Suppressor macrophage treated with lipopolysaccharide for 4 hours (primary cell): ENCODE measurements at regions not wholly inside any gene's neighbourhood (a gene's known extent, or its start where the extent isn't known, plus 50 kb on each side); places are given as distances from the start of the nearest gene placed in this dataset.
A peak's percentile ranks its signal among the peaks of the same experiment; 100 is the strongest.

Experiments
- DNase-seq: peaks from one replicate; pipeline ENCODE4 v3.0.0-alpha.2; 2020

DNA sequence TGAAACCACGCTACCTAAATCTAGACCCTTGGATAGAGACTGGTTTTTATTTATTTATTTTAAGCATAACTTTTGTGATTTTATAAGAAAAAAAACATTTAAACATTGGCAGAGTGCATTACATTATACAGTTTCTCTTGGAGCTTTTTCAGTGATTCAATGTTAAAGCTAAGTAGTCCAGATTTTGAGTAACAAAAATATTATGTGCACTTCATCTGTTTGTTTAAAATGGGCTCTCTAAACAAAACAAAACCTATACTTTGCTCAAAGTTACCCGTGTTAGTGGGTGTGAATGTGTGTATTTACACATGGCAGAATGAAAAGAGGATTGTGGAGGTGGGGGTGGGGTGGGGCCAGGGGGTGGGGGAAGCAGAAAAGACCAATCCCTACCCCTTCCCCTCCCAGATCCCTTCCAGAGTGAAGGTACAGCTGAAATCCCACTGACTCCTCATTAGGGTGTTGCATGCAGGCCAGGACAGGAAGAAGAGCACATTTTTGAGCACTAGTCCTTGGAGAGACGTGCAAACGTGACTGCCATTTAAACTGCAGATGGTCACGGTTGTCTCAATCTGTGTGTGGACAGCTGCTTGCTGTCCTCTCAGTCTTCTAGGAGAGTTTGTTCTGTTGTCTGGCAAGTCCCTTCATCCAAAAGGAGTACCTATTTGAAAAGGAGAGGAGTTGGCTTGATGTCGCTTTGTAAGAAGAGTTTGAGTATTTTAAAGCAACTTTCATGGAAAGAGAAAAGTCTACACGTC, 303.0 kb downstream of the ICOS start:
- DNase-seq = no peak

DNA sequence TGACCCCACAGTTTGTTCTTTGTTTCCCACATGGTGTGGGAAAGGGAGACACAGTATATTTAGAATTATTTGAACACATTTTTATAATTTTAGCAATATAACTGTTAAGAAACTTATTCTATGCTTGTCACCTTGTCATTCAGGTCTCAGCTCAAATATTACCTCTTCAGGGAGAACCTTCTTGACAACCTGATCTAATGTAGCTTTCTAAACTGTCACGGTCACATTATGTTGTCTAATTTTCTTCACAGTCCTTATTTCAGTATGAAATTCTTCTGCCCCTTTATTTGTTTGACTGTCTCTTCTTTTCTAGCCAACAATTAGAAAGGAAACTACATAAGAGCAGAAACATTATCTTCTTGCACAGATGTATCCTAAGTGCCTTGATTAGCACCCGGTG, 304.3 kb upstream of the PARD3B start:
- no peak for DNase-seq

DNA sequence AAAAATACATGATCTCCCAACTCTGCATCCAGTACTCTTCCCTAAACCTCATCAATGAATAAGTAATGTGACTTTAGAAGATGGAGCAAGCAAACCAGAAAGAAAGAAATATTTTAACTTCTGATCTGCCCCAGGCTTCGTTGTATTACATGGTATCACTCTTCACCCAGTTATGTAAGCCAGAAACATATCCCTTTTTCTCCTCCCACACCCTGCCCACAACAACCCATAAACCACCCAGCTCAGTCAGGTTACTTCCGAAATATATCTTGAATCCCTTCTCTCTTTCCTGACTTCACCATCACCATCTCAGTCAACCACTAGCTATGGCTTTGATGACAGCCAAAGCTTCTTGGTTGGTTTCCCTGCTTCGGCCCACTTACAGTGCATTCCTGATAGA, 295.8 kb upstream of the PARD3B start:
- no peak for DNase-seq

DNA sequence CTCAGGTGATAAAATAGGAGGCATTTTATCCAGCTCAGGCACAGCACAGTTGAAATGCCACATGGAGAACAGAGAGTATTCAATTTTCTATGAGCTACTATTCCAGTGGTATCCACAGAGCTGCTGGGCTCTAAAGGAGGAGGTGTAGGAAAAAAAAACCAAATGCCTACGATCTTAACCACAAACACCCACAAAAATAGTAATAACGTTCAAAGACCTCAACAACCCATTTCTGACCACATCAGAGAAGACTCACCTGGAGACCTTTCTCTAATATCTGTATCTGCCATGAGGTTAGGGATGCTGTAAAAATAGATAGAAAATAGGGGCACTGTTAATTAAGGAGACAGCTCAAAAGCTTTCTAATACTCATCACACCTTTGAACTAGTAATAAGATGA, 294.6 kb upstream of the PARD3B start:
- no peak for DNase-seq

DNA sequence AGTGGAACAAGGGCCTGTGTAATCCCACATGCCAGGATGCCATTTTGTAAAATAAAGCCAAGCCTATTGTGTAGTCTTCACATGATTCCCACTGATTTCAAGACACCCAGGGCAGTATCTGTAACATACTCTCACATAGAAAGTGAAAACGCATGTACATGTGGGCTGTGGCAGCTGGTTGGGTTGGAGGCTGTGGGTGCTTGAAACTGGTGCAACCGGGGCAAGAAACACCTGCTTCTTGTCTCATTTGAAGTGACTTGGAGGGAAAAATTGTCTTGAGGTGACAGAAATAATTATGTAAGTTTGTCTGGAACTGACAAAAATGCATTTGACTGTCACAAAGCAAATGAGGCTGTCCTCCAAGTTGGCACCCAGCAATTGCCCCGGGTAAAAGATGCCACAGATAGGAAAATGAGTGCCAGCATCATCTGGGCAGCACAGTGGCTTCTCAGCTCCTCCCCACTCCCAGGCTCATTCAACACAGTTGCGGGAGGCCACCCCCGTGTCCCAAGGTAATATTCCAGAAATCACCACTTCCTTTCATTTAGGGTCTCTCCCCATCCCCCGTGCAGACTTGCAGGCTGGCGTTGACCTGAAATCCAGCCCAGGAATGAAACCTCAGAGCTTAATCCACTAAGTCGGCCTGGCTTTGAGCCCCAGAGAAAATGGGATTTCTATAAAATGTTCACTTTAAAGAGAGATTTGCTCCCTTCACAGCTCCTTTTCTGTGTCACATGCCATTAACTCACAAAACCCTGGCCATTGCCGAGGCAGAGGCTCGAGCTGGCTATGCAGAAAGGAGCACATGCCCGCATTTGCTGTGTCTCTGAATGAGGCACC, 293.9 kb upstream of the PARD3B start:
- no peak for DNase-seq

DNA sequence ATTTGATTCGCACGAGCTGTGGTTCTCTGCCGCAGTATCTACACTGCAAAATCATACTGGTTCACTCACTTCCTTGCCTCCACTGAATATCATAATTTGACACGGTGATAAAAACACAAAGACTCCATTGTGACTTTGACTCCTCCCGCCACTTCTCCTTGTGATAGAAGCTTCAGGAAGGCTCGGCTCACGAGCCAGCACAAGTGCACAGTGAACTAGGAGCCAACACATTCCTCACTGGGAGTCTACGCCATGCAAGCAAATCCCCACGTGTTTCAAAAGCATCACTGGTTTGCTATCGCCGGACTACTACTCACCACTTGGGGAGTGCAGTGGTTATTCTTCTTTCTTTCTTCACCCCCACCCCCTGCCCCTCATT, 293.3 kb upstream of the PARD3B start:
- DNase-seq = no peak

- no peak for DNase-seq
These were observed 290.2 kb upstream of the PARD3B start for GRCh38 chr2:204255071-204255470.

GRCh38 chr2:204255526-204255925, 289.7 kb upstream of the PARD3B start:
- peak; percentile 80 for DNase-seq

DNA sequence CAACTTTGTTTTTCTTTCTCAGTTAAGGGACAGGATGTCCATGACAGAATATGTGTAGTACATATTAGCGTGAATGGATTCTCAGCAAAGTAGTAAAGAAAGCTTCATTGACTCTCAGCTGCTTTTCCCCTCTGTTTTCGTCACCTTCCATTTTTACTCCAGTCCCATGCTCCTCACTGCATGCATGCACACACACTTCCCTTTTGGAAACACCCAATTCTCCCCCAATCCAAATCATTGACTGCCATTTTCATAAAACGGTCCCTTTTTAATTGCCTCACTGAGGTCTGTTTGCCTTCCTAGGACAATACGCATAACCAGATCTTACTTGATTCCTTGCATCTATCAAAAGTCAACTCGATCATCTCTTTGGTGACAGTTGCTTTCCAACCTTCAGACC, 287.5 kb upstream of the PARD3B start:
- DNase-seq = peak; percentile 25

DNA sequence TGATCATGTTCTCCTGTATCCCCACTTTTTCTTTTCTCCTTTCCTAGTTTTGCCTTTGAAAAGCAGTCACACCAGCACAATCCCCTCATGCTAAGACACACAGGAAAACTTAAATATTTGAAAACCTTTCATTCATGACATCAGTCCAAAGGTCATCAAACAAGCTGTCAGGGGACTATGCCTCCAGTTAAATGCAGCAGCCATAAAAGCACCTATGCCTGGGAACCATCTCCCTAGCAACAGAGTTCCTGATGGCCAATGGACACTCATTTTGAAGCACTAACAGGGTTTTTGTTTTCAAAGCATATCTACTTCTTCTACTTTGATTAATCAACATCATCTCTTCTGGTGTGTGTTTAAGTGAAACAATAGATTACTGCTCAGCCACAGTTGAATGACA, 286.4 kb upstream of the PARD3B start:
- DNase-seq = no peak

DNA sequence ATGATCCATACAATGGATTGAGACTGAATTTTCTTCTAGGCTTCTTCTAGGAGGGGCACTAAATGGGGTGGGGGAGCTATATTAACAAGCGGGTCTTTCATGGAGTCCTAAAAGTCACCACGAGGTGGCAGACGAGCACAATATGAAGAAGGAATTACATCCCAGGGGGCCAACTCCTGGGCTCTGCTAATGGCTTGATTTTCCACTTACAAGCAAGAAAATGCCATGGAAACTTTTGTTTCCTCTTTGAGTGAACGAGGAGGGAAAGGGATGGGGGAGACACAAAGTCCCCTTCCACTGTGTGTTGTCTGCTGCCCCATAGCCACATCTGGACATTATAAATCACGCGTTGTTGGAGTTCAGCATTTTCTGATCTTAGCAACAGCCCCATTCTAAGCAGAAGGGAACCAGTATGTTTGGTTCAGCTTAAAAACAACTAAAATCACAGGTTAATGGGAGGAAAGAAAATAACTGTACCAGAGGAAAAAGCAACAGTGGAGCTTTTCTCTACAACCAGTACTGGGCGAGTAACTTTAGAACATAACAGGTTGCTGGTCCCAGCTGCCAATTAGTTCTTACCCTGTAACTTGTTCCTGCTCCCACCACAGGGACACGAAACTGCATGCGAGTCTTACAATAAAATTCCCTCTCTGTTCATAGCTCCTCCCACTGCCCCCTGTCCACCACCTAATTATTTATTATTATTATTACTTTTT, 285.0 kb upstream of the PARD3B start:
- DNase-seq = peak; percentile 64

DNA sequence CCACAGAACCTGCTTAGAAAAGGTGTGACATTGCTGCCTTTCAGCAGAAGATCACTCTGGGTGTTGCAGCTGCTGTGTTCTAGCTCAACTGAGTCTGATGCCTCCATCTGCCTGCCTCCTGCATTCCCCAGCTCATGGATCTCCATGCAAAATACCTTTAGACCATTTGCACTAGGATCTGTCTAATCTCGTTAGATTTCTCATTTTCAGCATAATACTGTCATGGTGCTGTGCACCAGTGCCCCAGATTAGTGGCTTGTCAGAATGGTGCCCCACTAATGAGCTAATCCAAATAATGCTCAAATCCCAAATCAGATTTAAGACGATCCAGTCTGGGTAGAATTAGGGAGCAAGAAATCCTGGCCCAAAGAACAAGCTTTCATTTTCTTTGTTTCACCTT, 284.4 kb upstream of the PARD3B start:
- no peak for DNase-seq

GRCh38 chr2:204261846-204262245, 283.4 kb upstream of the PARD3B start:
- no peak for DNase-seq

DNA sequence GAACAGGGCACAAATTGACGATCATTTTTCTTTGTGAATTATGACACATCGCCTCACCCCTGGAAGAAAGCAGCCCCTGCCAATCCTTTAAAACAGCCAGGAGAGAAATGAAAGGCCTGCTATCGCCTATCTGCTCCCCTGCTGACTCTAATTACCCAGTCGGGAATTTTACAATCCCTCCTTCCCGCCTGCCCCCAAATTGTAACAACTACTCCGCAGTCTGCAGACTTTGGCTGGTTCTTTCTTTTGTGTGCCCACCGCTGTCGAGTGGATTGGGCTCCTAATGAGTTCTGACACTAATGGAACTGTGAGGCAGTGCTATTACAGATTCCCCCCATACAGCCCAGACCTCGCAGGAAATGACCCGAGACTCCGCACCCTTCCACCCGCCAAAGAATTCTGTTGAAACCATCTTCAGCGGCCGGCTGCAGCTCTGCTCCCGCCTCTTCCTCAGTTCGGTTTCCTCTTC, 281.2 kb upstream of the PARD3B start:
- no peak for DNase-seq

- no peak for DNase-seq
These were observed 280.6 kb upstream of the PARD3B start for GRCh38 chr2:204264621-204265140.

GRCh38 chr2:204265681-204266181, 279.5 kb upstream of the PARD3B start:
- DNase-seq = no peak

GRCh38 chr2:204268458-204268857, 276.8 kb upstream of the PARD3B start:
- no peak for DNase-seq

- DNase-seq = no peak
These were observed 276.3 kb upstream of the PARD3B start for GRCh38 chr2:204268971-204269370.

DNA sequence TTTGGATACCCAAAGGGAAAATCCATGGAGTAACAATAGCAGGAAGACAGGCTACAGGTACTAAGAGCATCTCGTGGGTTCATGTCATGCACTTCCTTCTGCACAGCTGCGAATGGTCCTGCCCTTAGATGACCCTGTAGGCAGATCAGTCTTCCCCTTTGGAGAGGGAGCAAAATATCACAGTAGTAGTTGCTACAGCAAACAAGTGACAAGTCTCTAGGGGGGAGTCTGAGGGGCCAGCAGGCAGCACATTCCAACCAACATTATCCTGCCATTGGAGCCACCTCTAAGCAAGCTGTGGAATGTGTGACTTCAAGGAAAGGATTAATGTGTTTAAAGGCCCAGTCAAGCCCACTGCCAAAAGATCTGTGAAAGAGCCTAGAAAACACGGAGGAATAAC, 273.2 kb upstream of the PARD3B start:
- DNase-seq = no peak

GRCh38 chr2:204272610-204273287, 272.5 kb upstream of the PARD3B start:
- DNase-seq = no peak

- DNase-seq = no peak
These were observed 270.8 kb upstream of the PARD3B start for GRCh38 chr2:204274429-204274828.

DNA sequence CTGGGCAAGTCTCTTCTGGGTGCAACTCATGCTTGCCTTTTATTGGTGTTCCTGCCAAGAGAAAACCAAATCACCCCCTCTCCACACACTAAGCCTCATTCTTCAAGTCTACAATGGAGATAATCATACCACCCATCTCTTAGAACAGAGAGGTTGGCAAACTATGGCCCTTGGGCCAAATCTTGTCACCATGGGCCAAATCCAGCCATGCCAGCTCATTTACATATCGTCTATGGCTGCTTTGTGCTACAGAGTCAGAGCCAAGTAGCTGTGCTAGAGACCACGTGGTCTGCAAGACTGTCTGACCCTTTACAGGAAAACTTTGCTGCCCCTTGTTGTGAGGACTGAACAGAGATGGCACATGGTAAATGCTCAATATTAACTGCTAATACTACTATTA, 270.3 kb upstream of the PARD3B start:
- DNase-seq = no peak

DNA sequence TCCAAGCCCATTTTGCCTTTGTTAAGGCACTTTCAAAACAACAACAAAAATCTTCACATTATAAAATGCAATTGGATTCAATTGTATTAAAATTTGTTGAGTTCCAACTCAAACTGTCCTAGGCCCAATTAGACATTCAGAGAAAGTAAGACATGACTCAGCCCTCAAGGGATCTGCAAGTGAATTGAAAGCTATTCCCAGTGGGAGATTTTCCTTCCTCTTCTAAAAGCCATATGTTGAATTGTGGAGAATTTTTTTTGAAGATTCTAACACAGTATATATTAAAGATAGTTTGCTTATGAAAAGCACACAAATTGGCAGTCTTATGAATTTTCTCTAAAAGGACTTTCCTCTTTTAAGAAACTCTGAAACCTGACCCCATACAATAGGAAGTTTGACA, 268.0 kb upstream of the PARD3B start:
- DNase-seq = no peak
